H9 (cell line): ENCODE measurements at regions not wholly inside any gene's neighbourhood (a gene's known extent, or its start where the extent isn't known, plus 50 kb on each side); places are given as distances from the start of the nearest gene placed in this dataset.

Experiments used
- DNase-seq: peaks from one replicate; pipeline ENCODE4 v3.0.0-alpha.2; 2017
- H2AFZ ChIP-seq: one replicate; pipeline ENCODE4 v1.6.1; 2013; ENCODE audit warnings: mild to moderate bottlenecking, low read length, control low read depth, moderate library complexity
- H2AK5ac ChIP-seq: 2 replicates; pipeline ENCODE4 v1.6.1; 2013; ENCODE audit warnings: low read length, control low read depth, mixed read lengths; ENCODE audit not compliant: insufficient read length
- H2BK120ac ChIP-seq: one replicate; pipeline ENCODE4 v1.6.1; 2013; ENCODE audit warnings: low read depth, mild to moderate bottlenecking, low read length, control low read depth, inconsistent platforms; ENCODE audit not compliant: poor library complexity, severe bottlenecking
- H2BK12ac ChIP-seq: 2 replicates; pipeline ENCODE4 v1.6.1; 2013; ENCODE audit warnings: low read length, control low read depth, mixed read lengths, low read depth; ENCODE audit not compliant: insufficient read length
- H2BK15ac ChIP-seq: 2 replicates; pipeline ENCODE4 v1.6.1; 2013; ENCODE audit warnings: low read depth, low read length, control low read depth
- H2BK20ac ChIP-seq: one replicate; pipeline ENCODE4 v1.6.1; 2013; ENCODE audit warnings: low read depth, mild to moderate bottlenecking, low read length, control low read depth, inconsistent platforms; ENCODE audit not compliant: poor library complexity, severe bottlenecking
- H2BK5ac ChIP-seq: 2 replicates; pipeline ENCODE4 v1.6.1; 2013; ENCODE audit warnings: low read length, control low read depth, mixed read lengths; ENCODE audit not compliant: insufficient read length
- H3K14ac ChIP-seq: 2 replicates; pipeline ENCODE4 v1.6.1; 2013; ENCODE audit warnings: low read length, control low read depth; ENCODE audit not compliant: insufficient read depth
- H3K18ac ChIP-seq: 2 replicates; pipeline ENCODE4 v1.6.1; 2013; ENCODE audit warnings: low read depth, mild to moderate bottlenecking, mixed read lengths, low read length, control low read depth; ENCODE audit not compliant: insufficient read length
- H3K23ac ChIP-seq: 2 replicates; pipeline ENCODE4 v1.6.1; 2013; ENCODE audit warnings: low read length, control low read depth, mixed read lengths, low read depth; ENCODE audit not compliant: insufficient read length
- H3K23me2 ChIP-seq: 2 replicates; pipeline ENCODE4 v1.6.1; 2013; ENCODE audit warnings: low read depth, mild to moderate bottlenecking, mixed read lengths, low read length, control low read depth; ENCODE audit not compliant: insufficient read length, poor library complexity, severe bottlenecking
- H3K27ac ChIP-seq: 2 replicates; pipeline ENCODE4 v1.5.1; 2013; ENCODE audit warnings: low read length, control low read depth, mixed read lengths, low read depth; ENCODE audit not compliant: insufficient read length
- H3K27me3 ChIP-seq: 2 replicates; pipeline ENCODE4 v1.6.1; 2013; ENCODE audit warnings: low read length, control low read depth, inconsistent platforms; ENCODE audit not compliant: insufficient read depth
- H3K4ac ChIP-seq: 2 replicates; pipeline ENCODE4 v1.6.1; 2013; ENCODE audit warnings: low read depth, mild to moderate bottlenecking, control low read depth, inconsistent platforms, low read length, moderate library complexity
- H3K4me1 ChIP-seq: 2 replicates; pipeline ENCODE4 v1.6.1; 2013; ENCODE audit warnings: low read length, control low read depth, inconsistent platforms; ENCODE audit not compliant: insufficient read depth
- H3K4me2 ChIP-seq: 2 replicates; pipeline ENCODE4 v1.6.1; 2013; ENCODE audit warnings: low read length, control low read depth, mixed read lengths; ENCODE audit not compliant: insufficient read length, insufficient read depth
- H3K56ac ChIP-seq: 2 replicates; pipeline ENCODE4 v1.6.1; 2013; ENCODE audit warnings: low read depth, mild to moderate bottlenecking, mixed read lengths, low read length, control low read depth; ENCODE audit not compliant: insufficient read length
- H3K79me1 ChIP-seq: 2 replicates; pipeline ENCODE4 v1.6.1; 2013; ENCODE audit warnings: low read depth, mild to moderate bottlenecking, moderate library complexity, low read length, control low read depth, inconsistent platforms; ENCODE audit not compliant: insufficient read depth, poor library complexity, severe bottlenecking
- H3K79me2 ChIP-seq: 2 replicates; pipeline ENCODE4 v1.6.1; 2013; ENCODE audit warnings: low read length, control low read depth, inconsistent platforms; ENCODE audit not compliant: insufficient read depth
- H3K9ac ChIP-seq: 2 replicates; pipeline ENCODE4 v1.6.1; 2013; ENCODE audit warnings: low read length, control low read depth, mixed read lengths; ENCODE audit not compliant: insufficient read length; ENCODE audit errors: extremely low read depth
- H3K9me3 ChIP-seq: one replicate; pipeline ENCODE4 v1.6.1; 2013; ENCODE audit warnings: low read depth, low read length, inconsistent platforms; ENCODE audit not compliant: control insufficient read depth
- H3T11ph ChIP-seq: one replicate; pipeline ENCODE4 v1.6.1; 2013; ENCODE audit warnings: mild to moderate bottlenecking, low read length, control low read depth, inconsistent platforms
- H4K20me1 ChIP-seq: one replicate; pipeline ENCODE4 v1.6.1; 2013; ENCODE audit not compliant: control insufficient read depth, insufficient read length, insufficient read depth
- H4K5ac ChIP-seq: 2 replicates; pipeline ENCODE4 v1.6.1; 2013; ENCODE audit warnings: low read depth, mild to moderate bottlenecking, mixed read lengths, low read length, control low read depth; ENCODE audit not compliant: insufficient read length
- H4K8ac ChIP-seq: replicated peaks from 2 replicates; pipeline ENCODE4 v1.6.1; 2013; ENCODE audit warnings: low read length, control low read depth, mixed read lengths, low read depth; ENCODE audit not compliant: insufficient read length
- H4K91ac ChIP-seq: 2 replicates; pipeline ENCODE4 v1.6.1; 2013; ENCODE audit warnings: low read depth, mild to moderate bottlenecking, moderate library complexity, mixed read lengths, low read length, control low read depth; ENCODE audit not compliant: insufficient read length
- H3K27ac Mint-ChIP-seq, 3 experiments: 2 replicates in 2 of 3; 3 replicates in 1 of 3; pipeline ENCODE4 v1.8.0; 2020 to 2021; ENCODE audit warnings: mixed read lengths in 3 of 3, mild to moderate bottlenecking in 1 of 3, moderate library complexity in 1 of 3
- H3K27me3 Mint-ChIP-seq: 2 replicates; pipeline ENCODE4 v1.8.0; 2021; ENCODE audit warnings: low read depth, mild to moderate bottlenecking, moderate library complexity, mixed read lengths
- H3K36me3 Mint-ChIP-seq, 3 experiments: 2 replicates in 2 of 3; 3 replicates in 1 of 3; pipeline ENCODE4 v1.8.0; 2020 to 2021; ENCODE audit warnings: low read depth in 3 of 3, mixed read lengths in 3 of 3; ENCODE audit not compliant: insufficient read depth in 1 of 3
- H3K4me1 Mint-ChIP-seq, 2 experiments: 2 replicates each; pipeline ENCODE4 v1.8.0; 2020; ENCODE audit warnings: mixed read lengths in 2 of 2
- H3K4me3 Mint-ChIP-seq, 2 experiments: 2 replicates in 1 of 2; 3 replicates in 1 of 2; pipeline ENCODE4 v1.8.0; 2020 to 2021; ENCODE audit warnings: mild to moderate bottlenecking in 2 of 2, mixed read lengths in 2 of 2, moderate library complexity in 1 of 2
- H3K9me3 Mint-ChIP-seq, 2 experiments: 2 replicates in 1 of 2; 3 replicates in 1 of 2; pipeline ENCODE4 v1.8.0; 2020; ENCODE audit warnings: mild to moderate bottlenecking in 2 of 2, mixed read lengths in 2 of 2, moderate library complexity in 1 of 2
- WGBS: extraction: QIAGEN DNeasy Blood & Tissue Kit; methylation state at CpG from one replicate; pipeline ENCODE4 v1.1.7; 2013; ENCODE audit warnings: missing lambda C conversion rate, low lambda C conversion rate, mixed read lengths; ENCODE audit not compliant: insufficient read length; ENCODE audit errors: extremely low coverage; 5-methylcytosine and 5-hydroxymethylcytosine counted together
- TF ChIP-seq, protein P1 (sequence below): fragments of 200-600 bp; sonication (generic); conservative IDR thresholded peaks from 3 replicates; pipeline ENCODE4 v1.8.0; 2021; ENCODE audit warnings: antibody characterized with exemption, mild to moderate bottlenecking

DNA sequence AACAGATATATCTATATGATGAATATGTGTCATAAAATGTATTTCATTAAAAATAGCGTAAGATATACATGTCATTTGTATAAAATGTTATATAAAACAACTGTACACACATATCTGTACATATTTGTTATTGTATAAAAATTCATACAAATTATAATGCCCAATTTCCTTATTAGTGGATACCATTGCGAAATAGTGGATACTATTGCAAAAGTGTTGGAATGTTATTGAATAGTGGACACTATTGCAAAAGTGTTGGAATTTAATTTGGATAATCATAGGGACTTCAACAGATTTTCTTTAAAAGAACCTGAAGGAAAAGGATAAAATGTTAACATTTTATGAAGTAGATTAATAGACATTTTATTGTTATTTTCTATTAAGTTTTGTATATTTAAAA is 487.4 kb downstream of the HAO1 start:
- WGBS, result no CpG with 5 or more reads among the region's 2 CpGs
- no peaks in the 10 kb centered on the region for H3K4me1 ChIP-seq
- no peak overlapping the region for H3K14ac ChIP-seq
- H2BK20ac ChIP-seq, result no peak overlapping the region
- H2AK5ac ChIP-seq, result no peak overlapping the region
- no peak overlapping the region for H4K8ac ChIP-seq
- no peak overlapping the region for H3K56ac ChIP-seq
- H3K9ac ChIP-seq, result no peak overlapping the region
- H3K27me3 ChIP-seq, result no peaks in the 10 kb centered on the region
- no peak overlapping the region for H3K18ac ChIP-seq
- H3K4me2 ChIP-seq, result no peak overlapping the region
- Mint-ChIP-seq H3K27me3 (no peaks in the 10 kb centered on the region), H3K4me1 (peaks cover 0 to 3% of the 10 kb centered on the region in 2 experiments; a peak in 1 of 4 replicates), H3K4me3 (no peak overlapping the region), H3K27ac (no peak overlapping the region), H3K36me3 (no peaks in the 10 kb centered on the region), H3K9me3 (0 out of 5 replicates have a peak, but pooled peaks cover 0 to 2% of the 10 kb centered on the region in 2 experiments)
- no peak overlapping the region for H3K23ac ChIP-seq
- no peaks in the 10 kb centered on the region for H4K20me1 ChIP-seq
- H2BK120ac ChIP-seq, result no peak overlapping the region
- no peak overlapping the region for H3T11ph ChIP-seq
- H3K79me2 ChIP-seq, result no peaks in the 10 kb centered on the region
- TF ChIP-seq, protein P1, sequence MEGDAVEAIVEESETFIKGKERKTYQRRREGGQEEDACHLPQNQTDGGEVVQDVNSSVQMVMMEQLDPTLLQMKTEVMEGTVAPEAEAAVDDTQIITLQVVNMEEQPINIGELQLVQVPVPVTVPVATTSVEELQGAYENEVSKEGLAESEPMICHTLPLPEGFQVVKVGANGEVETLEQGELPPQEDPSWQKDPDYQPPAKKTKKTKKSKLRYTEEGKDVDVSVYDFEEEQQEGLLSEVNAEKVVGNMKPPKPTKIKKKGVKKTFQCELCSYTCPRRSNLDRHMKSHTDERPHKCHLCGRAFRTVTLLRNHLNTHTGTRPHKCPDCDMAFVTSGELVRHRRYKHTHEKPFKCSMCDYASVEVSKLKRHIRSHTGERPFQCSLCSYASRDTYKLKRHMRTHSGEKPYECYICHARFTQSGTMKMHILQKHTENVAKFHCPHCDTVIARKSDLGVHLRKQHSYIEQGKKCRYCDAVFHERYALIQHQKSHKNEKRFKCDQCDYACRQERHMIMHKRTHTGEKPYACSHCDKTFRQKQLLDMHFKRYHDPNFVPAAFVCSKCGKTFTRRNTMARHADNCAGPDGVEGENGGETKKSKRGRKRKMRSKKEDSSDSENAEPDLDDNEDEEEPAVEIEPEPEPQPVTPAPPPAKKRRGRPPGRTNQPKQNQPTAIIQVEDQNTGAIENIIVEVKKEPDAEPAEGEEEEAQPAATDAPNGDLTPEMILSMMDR, result no peak
- no peak overlapping the region for H3K4ac ChIP-seq
- H2BK12ac ChIP-seq, result no peak overlapping the region
- DNase-seq, result no peak
- H2BK5ac ChIP-seq, result no peak overlapping the region
- no peaks in the 10 kb centered on the region for H3K23me2 ChIP-seq
- H4K91ac ChIP-seq, result no peak overlapping the region
- H3K9me3 ChIP-seq, result no peaks in the 10 kb centered on the region
- no peak overlapping the region for H2BK15ac ChIP-seq
- no peak overlapping the region for H4K5ac ChIP-seq
- H3K27ac ChIP-seq, result no peak overlapping the region
- H3K79me1 ChIP-seq, result no peaks in the 10 kb centered on the region
- H2AFZ ChIP-seq, result no peak overlapping the region
